GM12874 (cell line): ENCODE measurements at regions not wholly inside any gene's neighbourhood (a gene's known extent, or its start where the extent isn't known, plus 50 kb on each side); places are given as distances from the start of the nearest gene placed in this dataset.

Experiments
- CTCF ChIP-seq: IDR thresholded peaks from 2 replicates; pipeline ENCODE4 v1.5.1; 2011; ENCODE audit warnings: low read depth, mild to moderate bottlenecking, control low read depth, low read length, moderate library complexity; ENCODE audit not compliant: insufficient read depth

GRCh38 chrX:46447384-46447783, 97.8 kb downstream of the ZNF674 start:
- no peak for TF ChIP-seq CTCF

GRCh38 chrX:46446727-46447378, 98.4 kb downstream of the ZNF674 start:
- TF ChIP-seq CTCF, result no peak

- no peak for TF ChIP-seq CTCF
These were observed 101.2 kb downstream of the ZNF674 start for GRCh38 chrX:46444011-46444410.

- no peak for TF ChIP-seq CTCF
These were observed 108.5 kb downstream of the ZNF674 start for GRCh38 chrX:46436744-46437143.

- no peak for TF ChIP-seq CTCF
These were observed 111.3 kb downstream of the ZNF674 start for GRCh38 chrX:46433892-46434291.

GRCh38 chrX:46408553-46409407, 136.4 kb downstream of the ZNF674 start:
- TF ChIP-seq CTCF, result peak; percentile 43; the same call in 1 of the 2 replicates

- no peak for TF ChIP-seq CTCF
These were observed 137.5 kb downstream of the ZNF674 start for GRCh38 chrX:46407753-46408130.
